ENCODE measurements at regions not wholly inside any gene's neighbourhood (a gene's known extent, or its start where the extent isn't known, plus 50 kb on each side); places are given as distances from the start of the nearest gene placed in this dataset.

GRCh38 chr5:105331558-105331957, 1769.0 kb upstream of the NUDT12 start:
- no peak for ATAC-seq
- no peak for TF ChIP-seq ZFP30 (CRISPR knock-in tag; IDR thresholded peaks at IDR 0.05)
- no peak for TF ChIP-seq ZC3H10 (CRISPR knock-in tag; IDR thresholded peaks at IDR 0.05)
- no peak for TF ChIP-seq CSDC2 (CRISPR knock-in tag; IDR thresholded peaks at IDR 0.05)
- TF ChIP-seq GLIS3 (CRISPR knock-in tag; IDR thresholded peaks at IDR 0.05): no peak
- no peak for TF ChIP-seq ZNF70 (CRISPR knock-in tag; IDR thresholded peaks at IDR 0.05)
- TF ChIP-seq ISL1 (CRISPR knock-in tag; IDR thresholded peaks at IDR 0.05): no peak
- TF ChIP-seq ARNTL (CRISPR knock-in tag; IDR thresholded peaks at IDR 0.05; ENCODE audit: borderline replicate concordance, low read depth): no peak
- TF ChIP-seq ESRRG (CRISPR knock-in tag; IDR thresholded peaks at IDR 0.05): no peak

GRCh38 chr5:105330185-105330584, 1767.6 kb upstream of the NUDT12 start:
- no peak for TF ChIP-seq POU6F1 (CRISPR knock-in tag; IDR thresholded peaks at IDR 0.05; ENCODE audit: borderline replicate concordance, low read depth)
- no peak for ATAC-seq

- no peak for ATAC-seq
- TF ChIP-seq ARNTL (CRISPR knock-in tag; IDR thresholded peaks at IDR 0.05; ENCODE audit: borderline replicate concordance, low read depth): no peak
- TF ChIP-seq CSDC2 (CRISPR knock-in tag; IDR thresholded peaks at IDR 0.05): no peak
- no peak for TF ChIP-seq ZNF70 (CRISPR knock-in tag; IDR thresholded peaks at IDR 0.05)
- TF ChIP-seq BACH2 (CRISPR knock-in tag; IDR thresholded peaks at IDR 0.05; ENCODE audit: borderline replicate concordance): no peak
Measured at GRCh38 chr5:105304859-105305258, 1742.3 kb upstream of the NUDT12 start.

- no peak for TF ChIP-seq ZNF8 (CRISPR knock-in tag; IDR thresholded peaks at IDR 0.05)
- TF ChIP-seq GLIS3 (CRISPR knock-in tag; IDR thresholded peaks at IDR 0.05): no peak
- TF ChIP-seq RARB (CRISPR knock-in tag; IDR thresholded peaks at IDR 0.05): no peak
- TF ChIP-seq TCF4 (CRISPR knock-in tag; IDR thresholded peaks at IDR 0.05; ENCODE audit: borderline replicate concordance): no peak
- TF ChIP-seq ZNF565 (CRISPR knock-in tag; conservative IDR thresholded peaks at IDR 0.05; ENCODE audit: low read depth): no peak
- TF ChIP-seq CSDC2 (CRISPR knock-in tag; IDR thresholded peaks at IDR 0.05): no peak
- TF ChIP-seq ISL1 (CRISPR knock-in tag; IDR thresholded peaks at IDR 0.05): no peak
- no peak for TF ChIP-seq ZNF70 (CRISPR knock-in tag; IDR thresholded peaks at IDR 0.05)
- no peak for TF ChIP-seq ZC3H10 (CRISPR knock-in tag; IDR thresholded peaks at IDR 0.05)
- TF ChIP-seq ZFP3 (CRISPR knock-in tag; IDR thresholded peaks at IDR 0.05): no peak
- TF ChIP-seq ESRRG (CRISPR knock-in tag; IDR thresholded peaks at IDR 0.05): no peak
- TF ChIP-seq CSRNP3 (CRISPR knock-in tag; IDR thresholded peaks at IDR 0.05): no peak
- no peak for TF ChIP-seq TOX (CRISPR knock-in tag; IDR thresholded peaks at IDR 0.05; ENCODE audit: borderline replicate concordance)
- TF ChIP-seq ZFP30 (CRISPR knock-in tag; IDR thresholded peaks at IDR 0.05): no peak
- no peak for TF ChIP-seq OSR1 (CRISPR knock-in tag; IDR thresholded peaks at IDR 0.05)
- TF ChIP-seq PATZ1 (CRISPR knock-in tag; IDR thresholded peaks at IDR 0.05; ENCODE audit: borderline replicate concordance): no peak
- TF ChIP-seq BACH2 (CRISPR knock-in tag; IDR thresholded peaks at IDR 0.05; ENCODE audit: borderline replicate concordance): no peak
- no peak for TF ChIP-seq TSHZ2 (CRISPR knock-in tag; IDR thresholded peaks at IDR 0.05)
- no peak for ATAC-seq
Measured at GRCh38 chr5:105288946-105289345, 1726.4 kb upstream of the NUDT12 start.
